ENCODE measurements at regions not wholly inside any gene's neighbourhood (a gene's known extent, or its start where the extent isn't known, plus 50 kb on each side); places are given as distances from the start of the nearest gene placed in this dataset.

DNA sequence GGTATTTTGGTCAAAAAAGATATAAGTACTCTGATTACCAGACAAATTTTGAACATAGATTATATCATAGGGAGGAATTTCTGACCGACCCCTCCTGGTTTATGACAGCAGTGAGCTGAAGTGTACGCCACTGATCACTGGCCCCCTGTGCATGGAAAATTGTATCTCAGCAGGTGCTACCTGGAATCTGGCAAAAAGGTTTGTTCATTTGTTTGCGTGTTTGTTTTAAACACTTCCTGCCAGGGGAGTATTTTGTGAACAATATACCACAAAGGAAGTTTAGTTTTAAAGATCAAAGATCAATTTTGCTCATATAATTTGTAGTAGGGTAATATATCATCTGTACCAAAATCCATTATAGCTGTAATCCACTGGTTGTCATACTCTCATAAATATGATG is 219.7 kb upstream of the TENM3 start:
- no peak for DNase-seq
- no peak for TF ChIP-seq POLR2A (IDR thresholded peaks at IDR 0.05; ENCODE audit: low read length)
- no peak for TF ChIP-seq GATA1 (IDR thresholded peaks at IDR 0.05; ENCODE audit: low read depth, low read length)

DNA sequence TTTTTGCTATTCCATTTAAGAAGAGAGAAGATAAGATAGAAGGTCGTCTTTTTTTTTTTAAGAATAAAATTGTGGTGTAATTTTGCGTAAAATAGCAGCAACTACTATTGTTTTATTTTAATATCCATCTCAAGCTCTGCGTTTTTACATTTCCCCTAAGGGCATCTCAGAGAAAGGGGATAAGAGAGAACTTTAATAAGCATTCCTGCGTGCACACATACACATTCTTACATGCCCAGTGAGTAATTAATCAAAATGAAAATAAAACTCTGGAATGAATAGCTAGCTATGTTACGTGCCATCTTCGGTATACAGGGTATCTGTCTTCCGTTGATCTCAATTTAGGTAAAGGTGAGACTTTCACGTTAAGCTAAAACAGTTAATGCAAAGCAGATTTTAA is 200.3 kb upstream of the TENM3 start:
- DNase-seq = no peak
- no peak for TF ChIP-seq POLR2A (IDR thresholded peaks at IDR 0.05; ENCODE audit: low read length)
- TF ChIP-seq GATA1 (IDR thresholded peaks at IDR 0.05; ENCODE audit: low read depth, low read length) = no peak

DNA sequence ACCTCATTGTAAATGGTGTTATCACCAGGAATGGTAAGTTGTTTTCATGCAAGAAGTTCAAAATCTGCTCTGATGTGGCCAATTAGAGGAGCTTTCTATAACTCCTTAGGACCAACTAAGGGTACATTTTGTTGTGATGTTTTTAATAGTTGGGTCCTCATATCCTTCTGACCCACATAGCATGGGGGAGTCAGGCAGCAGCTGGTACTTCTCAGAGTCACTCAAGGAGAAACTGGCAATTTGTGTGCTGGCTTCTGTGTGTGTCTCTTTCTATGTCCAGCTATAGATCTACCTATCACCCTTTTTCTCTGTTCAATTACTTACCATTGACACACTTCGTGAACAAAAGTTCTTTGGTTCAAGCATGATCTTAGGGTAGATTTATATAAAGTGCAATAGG is 194.3 kb upstream of the TENM3 start:
- DNase-seq = no peak
- no peak for TF ChIP-seq GATA1 (IDR thresholded peaks at IDR 0.05; ENCODE audit: low read depth, low read length)
- no peak for TF ChIP-seq POLR2A (IDR thresholded peaks at IDR 0.05; ENCODE audit: low read length)

DNA sequence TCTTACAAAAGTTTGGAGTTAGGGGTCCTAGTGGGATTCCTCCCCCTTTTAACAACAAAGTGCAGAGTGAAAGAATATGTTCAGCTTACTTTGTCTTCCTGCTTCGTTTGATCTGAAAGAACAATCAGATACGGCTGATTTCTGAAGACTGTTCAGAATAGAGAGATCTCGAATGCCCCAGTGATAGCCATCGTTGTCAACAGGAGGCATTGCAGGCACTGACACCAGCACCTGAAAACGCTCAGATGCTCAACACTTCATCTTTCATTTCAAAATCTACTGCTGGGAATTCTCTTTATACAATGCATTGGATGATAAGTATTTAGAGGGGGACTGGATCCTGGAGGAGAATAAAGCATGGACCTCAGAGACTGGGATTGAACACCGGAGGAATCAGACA is 186.3 kb upstream of the TENM3 start:
- no peak for DNase-seq
- TF ChIP-seq POLR2A (IDR thresholded peaks at IDR 0.05; ENCODE audit: low read length) (no peak), GATA1 (IDR thresholded peaks at IDR 0.05; ENCODE audit: low read depth, low read length) (no peak)

- DNase-seq = no peak
- TF ChIP-seq GATA1 (IDR thresholded peaks at IDR 0.05; ENCODE audit: low read depth, low read length) = no peak
- TF ChIP-seq POLR2A (IDR thresholded peaks at IDR 0.05; ENCODE audit: low read length) = no peak
These were observed 180.7 kb upstream of the TENM3 start for GRCh38 chr4:182062458-182062857.

- TF ChIP-seq POLR2A (IDR thresholded peaks at IDR 0.05; ENCODE audit: low read length) = no peak
- TF ChIP-seq GATA1 (IDR thresholded peaks at IDR 0.05; ENCODE audit: low read depth, low read length) = no peak
- DNase-seq = no peak
These were observed 180.3 kb upstream of the TENM3 start for GRCh38 chr4:182062936-182063335.

GRCh38 chr4:182063651-182064050 is 179.6 kb upstream of the TENM3 start:
- no peak for TF ChIP-seq GATA1 (IDR thresholded peaks at IDR 0.05; ENCODE audit: low read depth, low read length)
- TF ChIP-seq POLR2A (IDR thresholded peaks at IDR 0.05; ENCODE audit: low read length) = no peak
- DNase-seq = no peak

DNA sequence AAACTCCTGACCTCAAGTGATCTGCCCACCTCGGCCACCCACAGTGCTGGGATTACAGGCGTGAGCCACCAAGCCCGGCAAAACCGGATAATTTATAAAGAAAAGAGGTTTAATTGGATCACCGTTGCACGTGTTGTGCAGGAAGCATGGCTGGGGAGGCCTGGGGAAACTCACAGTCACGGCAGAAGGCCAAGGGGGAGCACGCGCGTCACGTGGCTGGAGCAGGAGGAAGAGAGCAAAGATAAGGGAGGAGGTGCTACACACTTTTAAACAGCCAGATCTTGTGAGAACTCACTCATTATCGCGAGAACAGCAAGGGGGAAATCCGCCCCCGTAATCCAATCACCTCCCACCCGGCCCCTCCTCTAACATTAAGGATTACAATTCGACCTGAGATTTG is 177.9 kb upstream of the TENM3 start:
- TF ChIP-seq POLR2A (IDR thresholded peaks at IDR 0.05; ENCODE audit: low read length) = no peak
- TF ChIP-seq GATA1 (IDR thresholded peaks at IDR 0.05; ENCODE audit: low read depth, low read length) = no peak
- no peak for DNase-seq

DNA sequence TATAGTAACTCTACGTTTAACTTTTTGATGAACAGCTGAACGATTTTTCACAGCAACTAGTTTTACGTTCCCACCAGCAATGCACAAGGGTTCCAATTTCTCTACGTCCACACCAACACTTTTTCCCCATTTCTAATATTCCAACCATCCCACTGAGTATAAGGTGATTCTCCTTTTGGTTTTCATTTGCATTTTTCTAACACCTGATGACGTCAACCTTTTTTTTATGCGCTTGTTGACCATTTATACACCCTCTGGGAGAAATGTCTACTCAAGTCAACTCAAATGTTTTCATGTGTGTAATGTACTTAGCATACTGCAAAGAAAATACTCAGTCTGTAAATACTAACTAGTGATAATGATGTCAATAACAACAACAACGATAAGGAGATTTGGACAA is 177.2 kb upstream of the TENM3 start:
- no peak for DNase-seq

DNA sequence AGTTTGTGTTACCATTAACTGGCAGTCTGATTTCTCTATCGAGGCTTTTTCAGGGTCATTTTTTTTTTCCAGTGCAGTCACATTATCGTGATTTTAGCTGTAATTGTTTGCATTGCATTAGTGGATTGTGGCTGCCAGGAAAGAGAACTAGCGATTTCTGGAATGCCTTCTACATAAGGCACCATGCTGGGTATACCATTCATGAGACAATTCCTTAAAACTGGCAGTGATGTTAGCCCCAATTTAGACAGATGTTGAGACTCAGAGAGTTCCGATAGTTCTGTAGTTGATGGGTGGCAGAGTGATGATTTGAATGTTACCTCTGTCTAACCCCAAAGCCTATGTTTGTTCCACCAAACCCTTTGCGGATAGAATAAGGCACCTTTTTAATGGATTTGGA is 175.4 kb upstream of the TENM3 start:
- DNase-seq = no peak
- no peak for TF ChIP-seq GATA1 (IDR thresholded peaks at IDR 0.05; ENCODE audit: low read depth, low read length)
- no peak for TF ChIP-seq POLR2A (IDR thresholded peaks at IDR 0.05; ENCODE audit: low read length)

More for the DNA sequence above, 177.2 kb upstream of the TENM3 start:
- no peak for TF ChIP-seq GATA1 (IDR thresholded peaks at IDR 0.05; ENCODE audit: low read depth, low read length)
- no peak for TF ChIP-seq POLR2A (IDR thresholded peaks at IDR 0.05; ENCODE audit: low read length)

DNA sequence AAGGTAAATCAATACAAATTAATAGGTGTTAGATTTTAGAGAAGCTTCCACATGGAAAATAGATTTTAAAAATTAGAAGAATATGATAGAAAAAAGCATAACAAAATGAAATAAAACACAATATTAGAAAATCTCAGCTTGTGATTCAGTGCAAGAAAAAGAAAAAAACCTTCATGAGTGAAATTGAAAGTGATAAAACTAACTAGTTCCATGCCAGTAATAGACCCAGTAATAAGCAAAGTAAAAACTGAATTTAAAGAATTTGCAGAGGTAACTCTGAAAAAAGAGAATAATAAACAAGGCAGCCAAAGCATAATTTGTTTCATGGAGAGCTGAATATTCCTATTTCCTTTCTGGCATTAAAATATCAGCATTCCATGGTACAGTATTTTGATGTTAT is 174.3 kb upstream of the TENM3 start:
- TF ChIP-seq POLR2A (IDR thresholded peaks at IDR 0.05; ENCODE audit: low read length) = no peak
- DNase-seq = no peak

DNA sequence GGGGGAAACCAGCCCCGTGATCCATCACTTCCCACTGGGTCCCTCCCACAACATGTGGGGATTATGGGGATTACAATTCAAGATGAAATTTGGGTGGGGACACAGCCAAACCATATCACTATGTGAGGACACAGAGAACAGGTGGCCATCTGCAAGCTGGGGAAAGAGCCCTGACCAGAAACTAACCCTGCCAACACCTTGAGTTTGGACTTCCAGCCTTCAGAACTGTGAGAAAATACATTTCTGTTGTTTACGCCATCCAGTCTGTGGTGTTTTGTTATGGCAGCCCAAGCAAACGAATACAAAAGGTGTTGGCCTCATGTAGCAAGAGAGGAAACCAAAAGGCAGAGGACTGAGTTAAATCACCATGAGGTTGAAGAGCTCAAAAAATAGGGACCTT is 169.9 kb upstream of the TENM3 start:
- TF ChIP-seq GATA1 (IDR thresholded peaks at IDR 0.05; ENCODE audit: low read depth, low read length) = no peak
- no peak for TF ChIP-seq POLR2A (IDR thresholded peaks at IDR 0.05; ENCODE audit: low read length)
- no peak for DNase-seq

DNA sequence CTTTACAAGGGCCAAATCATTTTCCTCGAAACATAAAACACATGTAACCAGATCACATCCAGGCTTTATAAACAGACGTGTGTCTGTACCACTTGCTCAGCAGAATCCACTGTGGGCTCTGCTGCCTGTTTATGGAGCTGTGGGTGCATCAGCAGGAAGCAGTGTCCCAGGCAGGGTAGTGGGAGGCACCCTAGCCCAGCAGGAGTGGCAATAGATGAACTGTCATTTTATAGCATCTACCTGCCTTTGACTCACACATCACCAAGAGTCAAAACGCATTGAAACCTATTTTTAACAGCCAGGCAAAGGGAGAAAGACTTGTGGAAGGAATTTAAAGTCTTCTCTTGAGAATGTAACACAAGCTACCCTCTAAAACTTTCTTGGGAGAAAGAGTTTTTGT is 169.1 kb upstream of the TENM3 start:
- TF ChIP-seq POLR2A (IDR thresholded peaks at IDR 0.05; ENCODE audit: low read length) (no peak), GATA1 (IDR thresholded peaks at IDR 0.05; ENCODE audit: low read depth, low read length) (no peak)
- no peak for DNase-seq

GRCh38 chr4:182074810-182075209 is 168.4 kb upstream of the TENM3 start:
- DNase-seq = no peak
- no peak for TF ChIP-seq GATA1 (IDR thresholded peaks at IDR 0.05; ENCODE audit: low read depth, low read length)
- no peak for TF ChIP-seq POLR2A (IDR thresholded peaks at IDR 0.05; ENCODE audit: low read length)

DNA sequence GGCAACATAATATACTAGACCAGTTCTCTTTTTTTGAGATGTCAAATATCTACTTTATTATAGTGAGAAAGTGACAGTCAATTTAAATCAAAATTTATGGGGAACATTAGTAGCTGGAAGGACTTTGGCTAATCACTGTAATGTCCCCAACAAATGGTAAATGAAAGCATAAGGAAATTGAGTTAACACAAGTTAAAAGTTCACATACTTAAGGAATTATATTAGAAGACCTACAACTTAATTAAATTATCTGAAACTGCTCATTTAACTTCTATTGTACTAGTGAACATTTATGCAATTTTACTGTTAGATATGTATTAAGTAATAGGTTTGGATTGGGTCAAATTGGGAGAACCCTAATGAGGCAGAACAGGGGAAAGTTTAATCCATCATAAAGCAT is 160.3 kb upstream of the TENM3 start:
- no peak for DNase-seq
- TF ChIP-seq POLR2A (IDR thresholded peaks at IDR 0.05; ENCODE audit: low read length) (no peak), GATA1 (IDR thresholded peaks at IDR 0.05; ENCODE audit: low read depth, low read length) (no peak)

DNA sequence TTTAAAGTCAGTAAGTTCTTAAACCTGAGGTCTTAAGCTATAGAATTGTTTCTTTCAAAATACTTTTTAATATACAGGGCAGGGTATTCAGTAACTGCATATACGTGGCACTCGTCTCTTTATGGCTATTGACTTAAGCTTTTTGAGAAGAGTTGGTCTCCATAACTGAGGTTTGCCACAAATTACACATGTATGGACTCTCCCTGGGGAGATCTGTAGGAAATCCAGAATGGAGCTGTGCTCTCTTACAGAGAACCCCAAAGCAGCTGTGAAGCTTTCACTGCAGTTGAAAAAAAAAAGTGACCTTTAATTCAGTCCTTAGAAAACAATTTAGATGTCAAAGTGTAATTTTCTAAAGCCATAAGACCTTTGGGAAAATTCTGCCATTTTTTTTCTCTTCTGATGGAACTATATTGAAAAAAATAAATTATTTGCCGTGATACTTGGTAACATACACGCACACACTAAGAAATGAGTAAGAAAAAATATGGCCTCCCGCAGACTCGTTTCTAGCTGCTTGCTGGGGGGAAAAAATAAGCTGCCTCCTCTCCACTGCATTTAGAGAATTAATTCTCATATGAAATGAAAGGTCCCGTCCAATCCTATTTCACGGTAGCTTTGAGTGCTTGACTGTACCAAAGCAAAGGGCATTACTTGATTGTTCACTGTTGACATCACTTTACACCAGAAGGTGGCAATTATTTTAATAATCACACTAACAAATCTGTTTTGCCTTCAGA is 159.4 kb upstream of the TENM3 start:
- TF ChIP-seq GATA1 (IDR thresholded peaks at IDR 0.05; ENCODE audit: low read depth, low read length) (no peak), POLR2A (IDR thresholded peaks at IDR 0.05; ENCODE audit: low read length) (no peak)
- DNase-seq = no peak

All from erythroblast (primary cell).